HUDEP-2 (cell line): ENCODE measurements at regions not wholly inside any gene's neighbourhood (a gene's known extent, or its start where the extent isn't known, plus 50 kb on each side); places are given as distances from the start of the nearest gene placed in this dataset.
"Not testable (repeated sequence)": the region's sequence is repeated elsewhere in the genome, so short reads cannot be mapped to it uniquely, and the experiment has no call there.

Experiments
- DNase-seq, 76 experiments: peaks; one replicate each; lab custom pipeline; 2025; ENCODE audit not compliant: unreplicated experiment in 76 of 76; lab: John Stamatoyannopoulos, UW

DNA sequence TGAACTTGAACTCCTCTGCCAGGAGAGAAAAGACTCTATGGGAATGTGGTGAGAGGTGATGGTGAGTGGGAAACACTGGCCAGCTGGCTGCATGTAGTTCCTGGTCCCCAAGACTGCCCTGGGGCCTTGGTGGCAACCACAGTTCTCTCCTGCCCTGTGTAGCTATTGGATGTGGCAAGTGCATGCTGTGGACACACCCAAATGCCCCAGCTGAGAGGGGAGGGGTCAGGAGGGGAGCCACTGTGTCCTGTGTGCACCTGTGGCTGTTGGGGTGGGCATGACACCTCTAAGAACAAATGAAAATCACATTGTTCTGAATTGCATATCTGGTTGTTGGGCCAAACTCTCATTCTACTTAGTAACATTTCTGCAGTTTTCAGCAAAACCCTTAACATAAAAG is 409.6 kb downstream of the NSUN3 start:
- DNase-seq: no peak

DNA sequence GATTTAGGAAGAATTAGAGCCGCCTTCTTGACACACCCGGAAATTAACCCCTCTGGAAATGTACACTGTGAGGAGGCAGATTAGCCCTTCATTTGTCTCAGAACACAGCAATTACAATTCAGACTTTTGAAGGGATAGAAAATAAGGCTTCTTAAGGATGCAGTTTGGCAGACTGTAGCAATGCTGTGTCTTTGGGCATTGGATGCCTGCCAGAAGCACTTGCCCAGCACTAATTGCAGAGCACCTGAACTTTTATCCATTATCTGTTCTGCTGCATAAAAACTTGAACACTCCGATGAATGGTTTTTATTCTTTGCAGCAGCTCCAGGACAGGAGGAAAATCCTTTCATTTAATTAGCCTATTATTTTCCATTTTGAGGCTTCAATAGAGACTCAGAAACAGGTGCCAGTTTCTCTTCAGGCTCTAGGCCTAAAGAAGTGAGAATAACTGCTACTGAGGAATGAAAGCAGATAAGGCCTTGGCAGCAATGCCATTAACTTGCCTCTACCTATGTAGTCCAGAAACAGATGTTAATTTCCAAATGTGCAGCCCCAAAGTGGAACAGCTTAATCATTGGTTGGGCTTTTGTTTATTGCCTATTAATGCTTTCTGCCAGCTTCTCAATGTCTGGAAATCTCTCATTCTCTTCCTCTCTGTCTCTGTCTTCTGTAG is 418.5 kb downstream of the NSUN3 start:
- DNase-seq: no peak

DNA sequence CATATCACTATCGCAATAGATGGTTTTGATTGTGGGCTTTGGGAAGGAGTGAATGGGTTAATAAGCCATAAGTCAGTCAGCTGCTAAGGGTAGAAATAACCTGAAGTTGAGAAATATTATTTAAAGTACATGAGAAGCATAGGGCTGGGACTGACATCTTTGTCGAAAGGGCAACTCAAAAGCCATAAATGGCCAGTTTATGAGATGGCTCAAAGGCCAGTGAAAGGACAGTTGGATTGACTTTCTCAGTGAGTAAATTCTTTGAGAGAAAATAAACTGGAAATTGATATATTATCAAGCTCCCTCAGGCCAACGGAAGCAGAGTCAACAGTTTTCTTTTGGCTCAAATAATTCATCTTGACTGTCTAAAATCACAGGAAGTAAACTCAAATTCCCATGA is 419.8 kb downstream of the NSUN3 start:
- no peak for DNase-seq

GRCh38 chr3:94483403-94483802 is 420.5 kb downstream of the NSUN3 start:
- DNase-seq: no peak

GRCh38 chr3:94494992-94495391 is 432.1 kb downstream of the NSUN3 start:
- no peak for DNase-seq

- DNase-seq: no peak
Observed at GRCh38 chr3:94500146-94500545, 437.3 kb downstream of the NSUN3 start.

DNA sequence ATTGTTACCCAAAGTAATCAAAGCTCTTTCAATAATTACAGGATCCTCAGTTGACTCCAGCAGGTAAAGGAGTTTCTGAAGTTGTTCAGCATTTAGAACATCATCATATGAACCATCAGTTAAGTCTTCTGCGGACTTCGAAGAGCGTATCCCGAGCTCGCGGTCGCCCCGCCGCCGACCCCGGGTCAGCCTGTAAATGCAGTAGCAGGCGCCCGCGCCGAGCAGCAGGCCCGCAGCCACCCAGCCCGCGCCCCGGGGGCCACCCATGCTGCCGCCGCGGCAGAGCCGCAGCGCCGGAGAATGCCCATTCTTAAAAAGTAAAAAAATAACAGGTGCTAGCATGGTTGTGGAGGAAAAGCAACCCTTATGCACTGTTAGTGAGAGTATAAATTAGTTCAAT is 444.5 kb downstream of the NSUN3 start:
- DNase-seq: not testable (repeated sequence)

GRCh38 chr3:94512876-94513275 is 450.0 kb downstream of the NSUN3 start:
- DNase-seq: no peak

DNA sequence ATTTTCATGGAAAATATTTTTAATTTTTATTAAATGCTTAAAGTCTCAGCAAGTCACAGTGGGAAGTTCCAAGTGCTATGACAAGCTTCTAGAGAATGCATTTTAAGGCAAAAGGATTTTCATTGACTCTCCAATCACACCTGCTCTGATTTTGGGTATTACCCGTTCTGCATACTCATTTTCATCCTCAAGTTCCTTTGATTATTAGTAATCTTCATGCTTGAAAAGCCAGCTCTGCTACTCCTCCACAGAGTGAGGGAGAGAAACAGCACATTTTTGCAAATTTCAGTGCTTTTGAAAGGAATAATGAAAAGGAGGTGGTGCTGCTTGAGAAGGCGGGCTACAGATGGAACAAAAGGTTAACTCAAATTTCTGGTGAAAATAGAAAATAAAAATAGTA is 450.7 kb downstream of the NSUN3 start:
- no peak for DNase-seq

DNA sequence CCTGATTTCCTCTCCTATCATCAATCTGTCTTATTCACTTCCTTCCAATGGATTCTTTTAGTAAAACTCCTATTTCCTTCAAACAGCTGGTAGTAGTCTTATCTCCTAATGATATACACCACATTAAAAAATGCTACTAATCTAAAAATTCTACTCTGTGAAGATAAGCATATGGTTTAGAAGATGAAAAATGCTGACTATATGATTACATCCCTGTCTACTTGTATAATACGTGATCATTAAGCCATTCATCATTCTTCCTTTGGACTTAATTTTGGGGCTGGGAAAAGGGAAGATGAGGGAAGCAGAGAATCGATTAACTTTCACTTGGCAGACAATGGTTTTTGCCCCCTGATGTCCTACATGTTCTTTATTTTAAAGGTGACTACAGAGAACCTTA is 453.1 kb downstream of the NSUN3 start:
- DNase-seq: no peak

- no peak for DNase-seq
Observed at GRCh38 chr3:94520364-94520763, 457.5 kb downstream of the NSUN3 start.

DNA sequence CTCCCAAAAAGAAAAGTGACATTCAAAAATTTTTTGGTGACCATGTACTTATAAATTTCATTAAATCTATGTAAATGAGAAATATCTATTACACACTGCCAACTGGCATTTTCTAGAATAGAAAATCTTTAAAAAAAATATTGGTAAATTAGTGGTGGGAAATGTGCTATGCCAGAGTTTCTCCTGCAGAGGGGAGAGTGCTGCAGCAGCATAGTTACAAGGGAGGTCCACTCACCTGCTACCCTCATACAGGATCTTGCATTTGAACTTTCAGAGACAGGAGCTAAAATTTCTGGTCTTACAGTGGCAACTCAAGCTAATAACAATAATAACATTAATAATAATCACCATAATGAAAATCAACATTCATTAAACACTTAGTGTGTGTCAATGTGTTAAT is 459.6 kb downstream of the NSUN3 start:
- no peak for DNase-seq

- DNase-seq: no peak
Observed at GRCh38 chr3:94524102-94524919, 461.4 kb downstream of the NSUN3 start.

DNA sequence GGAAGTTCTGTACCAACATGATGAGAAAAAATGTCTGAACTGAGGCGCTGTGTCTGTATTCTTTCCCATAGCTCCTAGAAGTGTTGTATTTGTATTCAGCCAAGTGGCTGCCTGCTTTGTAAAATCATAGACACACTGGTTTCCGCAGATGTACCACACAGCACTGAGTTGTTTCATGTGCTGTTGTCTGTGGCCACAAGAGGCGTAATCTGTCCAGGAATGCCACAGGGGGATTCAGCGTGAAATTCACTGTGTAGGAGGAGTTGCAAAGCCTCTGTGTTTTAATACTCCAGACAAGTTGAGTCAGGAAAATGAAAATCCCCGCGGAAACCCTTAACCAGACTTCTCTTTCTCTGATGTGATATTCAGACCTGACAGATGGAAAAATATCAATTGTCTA is 462.2 kb downstream of the NSUN3 start:
- no peak for DNase-seq

GRCh38 chr3:94529816-94530215 is 467.0 kb downstream of the NSUN3 start:
- no peak for DNase-seq

DNA sequence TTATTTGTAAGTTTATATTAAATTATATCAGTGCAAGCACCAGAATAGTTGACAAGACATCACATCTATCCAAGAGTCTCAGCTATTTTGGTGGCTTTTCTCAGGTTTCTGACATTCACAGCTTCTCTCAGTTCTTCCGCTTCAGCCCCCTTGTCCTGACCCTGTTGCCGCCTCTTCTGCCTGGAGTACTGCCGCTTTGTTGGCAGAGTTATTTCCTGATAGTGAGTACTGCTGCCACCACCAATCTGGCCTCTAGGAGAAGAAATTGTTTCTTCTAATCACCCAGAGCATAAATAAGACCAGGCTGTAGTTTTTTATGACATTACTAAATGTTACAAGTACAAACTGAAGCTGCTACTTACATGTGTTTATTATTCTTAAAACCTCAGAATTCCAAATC is 470.1 kb downstream of the NSUN3 start:
- no peak for DNase-seq

DNA sequence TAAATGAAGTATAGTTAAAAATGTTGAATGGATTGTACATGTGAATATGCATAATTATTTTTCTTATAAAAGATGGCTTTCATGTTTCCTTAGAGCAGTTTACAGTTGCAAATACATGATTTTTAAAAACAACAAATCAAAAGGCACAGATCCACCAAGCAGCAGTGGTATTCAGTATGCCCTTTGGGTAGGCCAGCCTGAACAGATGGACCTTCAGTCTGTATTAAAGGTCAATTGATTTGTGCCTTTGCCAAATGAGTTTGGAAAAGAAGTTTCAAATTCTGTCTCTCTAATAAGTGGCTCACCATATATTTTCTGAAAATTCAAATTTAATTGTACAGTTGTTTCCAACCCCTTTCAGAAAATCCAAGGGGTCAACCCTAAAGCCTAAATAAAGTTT is 477.1 kb downstream of the NSUN3 start:
- DNase-seq: no peak

GRCh38 chr3:94543161-94543560 is 480.3 kb downstream of the NSUN3 start:
- no peak for DNase-seq

- no peak for DNase-seq
Observed at GRCh38 chr3:94544131-94544789, 481.4 kb downstream of the NSUN3 start.

DNA sequence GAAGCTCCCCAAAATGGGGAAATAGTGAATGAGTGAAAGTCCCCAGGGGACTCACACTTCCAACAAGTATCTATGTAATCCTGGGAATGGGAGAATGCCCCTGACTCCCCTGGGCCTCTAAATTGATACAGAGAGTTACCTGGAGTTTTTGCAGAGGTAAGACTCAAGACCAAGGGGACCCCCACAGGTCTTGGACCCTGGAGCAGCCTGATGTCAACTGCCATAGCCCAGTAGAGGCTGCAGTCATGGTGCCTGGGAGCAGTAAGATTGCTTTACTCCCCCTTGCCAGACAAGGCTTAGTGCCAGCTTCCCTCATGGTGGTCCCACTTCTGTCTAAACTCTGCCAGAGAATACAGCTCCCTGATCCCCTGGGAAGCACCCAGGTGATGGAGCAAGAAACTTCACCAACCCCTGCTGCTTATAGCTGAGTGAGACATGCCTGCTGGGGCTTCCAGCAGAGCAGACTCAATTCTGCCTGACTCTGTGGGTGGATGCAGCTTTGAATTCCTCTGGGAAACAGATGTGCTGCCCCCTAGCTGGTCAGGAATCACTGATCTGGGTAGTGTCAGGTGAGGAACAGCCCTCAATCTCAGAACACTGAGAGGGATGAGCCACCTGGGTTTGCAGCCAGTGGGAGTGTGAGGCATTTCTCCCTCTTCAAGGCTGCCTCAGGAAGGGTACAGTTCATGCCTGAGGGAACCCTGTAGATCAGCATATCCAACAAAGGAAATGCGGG is 485.9 kb downstream of the NSUN3 start:
- DNase-seq: no peak

DNA sequence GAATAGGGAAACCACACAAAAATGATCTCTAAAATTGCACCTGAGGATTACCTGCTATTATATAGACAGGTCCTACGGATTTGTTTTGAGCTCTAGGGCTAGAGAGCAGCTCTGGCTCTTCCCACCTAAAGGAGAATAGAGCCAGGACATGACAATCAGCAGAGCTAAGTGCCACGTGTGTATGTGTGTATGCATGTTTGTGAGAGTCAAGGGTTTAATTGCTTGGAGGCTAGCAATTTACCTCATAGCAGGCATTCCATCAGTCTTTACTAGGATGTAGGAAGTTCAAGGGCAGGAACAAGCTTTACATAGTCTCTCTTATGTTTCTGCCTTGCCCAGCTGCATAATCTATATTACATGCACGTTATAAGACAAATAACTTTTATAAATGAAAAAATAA is 498.2 kb downstream of the NSUN3 start:
- no peak for DNase-seq
